ENCODE measurements at regions not wholly inside any gene's neighbourhood (a gene's known extent, or its start where the extent isn't known, plus 50 kb on each side); places are given as distances from the start of the nearest gene placed in this dataset.

GRCh38 chr4:14883166-14883565 lies 119.1 kb upstream of the CPEB2 start:
- no peaks in the 10 kb centered on the region for H3K79me2 ChIP-seq (ENCODE audit: insufficient read depth, low read length)
- no peak overlapping the region for H2AFZ ChIP-seq (ENCODE audit: low read length)
- peaks cover 7% of the 10 kb centered on the region for H3K4me1 ChIP-seq (ENCODE audit: insufficient read depth, low read length)
- H3K4me3 ChIP-seq (ENCODE audit: insufficient read depth, low read length), result no peak overlapping the region
- H3K9me3 ChIP-seq (ENCODE audit: low read depth, low read length), result no peaks in the 10 kb centered on the region
- DNase-seq (ENCODE audit: insufficient read length, low spot score, missing footprints), result no peak
- H3K27me3 ChIP-seq (ENCODE audit: insufficient read depth, low read length), result peaks cover 6% of the 10 kb centered on the region
- no peak overlapping the region for H3K4me2 ChIP-seq (ENCODE audit: insufficient read depth, low read length)
- no peaks in the 10 kb centered on the region for H4K20me1 ChIP-seq (ENCODE audit: insufficient read depth, low read length)
- no peaks in the 10 kb centered on the region for H3K36me3 ChIP-seq (ENCODE audit: insufficient read depth, low read length)
- H3K27ac ChIP-seq (ENCODE audit: low read depth, low read length), result no peak overlapping the region
- TF ChIP-seq, protein P1, sequence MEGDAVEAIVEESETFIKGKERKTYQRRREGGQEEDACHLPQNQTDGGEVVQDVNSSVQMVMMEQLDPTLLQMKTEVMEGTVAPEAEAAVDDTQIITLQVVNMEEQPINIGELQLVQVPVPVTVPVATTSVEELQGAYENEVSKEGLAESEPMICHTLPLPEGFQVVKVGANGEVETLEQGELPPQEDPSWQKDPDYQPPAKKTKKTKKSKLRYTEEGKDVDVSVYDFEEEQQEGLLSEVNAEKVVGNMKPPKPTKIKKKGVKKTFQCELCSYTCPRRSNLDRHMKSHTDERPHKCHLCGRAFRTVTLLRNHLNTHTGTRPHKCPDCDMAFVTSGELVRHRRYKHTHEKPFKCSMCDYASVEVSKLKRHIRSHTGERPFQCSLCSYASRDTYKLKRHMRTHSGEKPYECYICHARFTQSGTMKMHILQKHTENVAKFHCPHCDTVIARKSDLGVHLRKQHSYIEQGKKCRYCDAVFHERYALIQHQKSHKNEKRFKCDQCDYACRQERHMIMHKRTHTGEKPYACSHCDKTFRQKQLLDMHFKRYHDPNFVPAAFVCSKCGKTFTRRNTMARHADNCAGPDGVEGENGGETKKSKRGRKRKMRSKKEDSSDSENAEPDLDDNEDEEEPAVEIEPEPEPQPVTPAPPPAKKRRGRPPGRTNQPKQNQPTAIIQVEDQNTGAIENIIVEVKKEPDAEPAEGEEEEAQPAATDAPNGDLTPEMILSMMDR (IDR thresholded peaks at IDR 0.05; ENCODE audit: extremely low read depth, low read depth, low read length), result no peak

DNA sequence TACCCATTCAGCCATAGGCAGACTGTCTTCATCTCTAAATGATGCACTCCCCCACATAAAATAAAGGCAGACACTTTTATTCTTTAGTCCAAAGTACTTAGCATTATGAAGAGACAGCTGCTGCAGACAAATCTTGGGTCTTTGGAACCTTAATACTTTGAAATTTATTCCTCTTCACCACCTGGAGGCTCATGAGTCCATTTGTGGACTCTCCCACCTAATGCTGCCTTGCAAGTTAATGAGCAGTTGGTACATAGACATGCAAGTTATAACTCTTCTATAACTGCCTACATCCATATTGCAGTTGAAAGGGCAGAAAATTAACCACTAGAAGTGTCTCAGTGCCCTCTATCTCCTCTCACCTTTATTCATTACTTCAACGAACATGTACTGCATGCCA lies 118.6 kb upstream of the CPEB2 start:
- no peak overlapping the region for H2AFZ ChIP-seq (ENCODE audit: low read length)
- H3K36me3 ChIP-seq (ENCODE audit: insufficient read depth, low read length), result no peaks in the 10 kb centered on the region
- peaks cover 7% of the 10 kb centered on the region for H3K4me1 ChIP-seq (ENCODE audit: insufficient read depth, low read length)
- H3K4me2 ChIP-seq (ENCODE audit: insufficient read depth, low read length), result no peak overlapping the region
- no peak overlapping the region for H3K27ac ChIP-seq (ENCODE audit: low read depth, low read length)
- TF ChIP-seq, protein P1 (IDR thresholded peaks at IDR 0.05; ENCODE audit: extremely low read depth, low read depth, low read length), result no peak
- H3K9me3 ChIP-seq (ENCODE audit: low read depth, low read length), result no peaks in the 10 kb centered on the region
- H3K27me3 ChIP-seq (ENCODE audit: insufficient read depth, low read length), result peaks cover 6% of the 10 kb centered on the region
- no peak for DNase-seq (ENCODE audit: insufficient read length, low spot score, missing footprints)
- H3K79me2 ChIP-seq (ENCODE audit: insufficient read depth, low read length), result no peaks in the 10 kb centered on the region
- no peaks in the 10 kb centered on the region for H4K20me1 ChIP-seq (ENCODE audit: insufficient read depth, low read length)
- no peak overlapping the region for H3K4me3 ChIP-seq (ENCODE audit: insufficient read depth, low read length)

DNA sequence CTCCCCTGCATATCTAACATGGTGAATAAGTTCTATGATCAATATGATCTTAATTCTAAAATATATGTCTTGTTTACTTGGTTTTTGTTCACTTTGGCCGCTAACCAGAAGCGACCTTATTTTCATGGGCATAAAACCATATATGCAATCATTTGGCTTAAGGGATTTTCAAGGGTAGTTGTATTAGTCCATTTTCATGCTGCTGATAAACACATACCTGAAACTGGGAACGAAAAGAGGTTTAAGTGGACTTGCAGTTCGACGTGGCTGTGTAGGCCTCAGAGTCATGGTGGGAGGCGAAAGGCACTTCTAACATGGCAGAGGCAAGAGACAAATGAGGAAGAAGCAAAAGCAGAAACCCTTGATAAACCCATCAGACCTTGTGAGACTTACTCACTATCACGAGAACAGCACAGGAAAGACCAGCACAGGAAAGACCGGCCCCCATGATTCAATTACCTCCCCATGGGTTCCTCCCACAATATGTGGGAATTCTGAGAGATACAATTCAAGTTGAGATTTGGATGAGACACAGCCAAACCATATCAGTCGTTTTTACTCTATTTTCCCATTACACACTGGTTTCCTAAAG lies 114.3 kb upstream of the CPEB2 start:
- DNase-seq (ENCODE audit: insufficient read length, low spot score, missing footprints), result no peak
- Histone ChIP-seq H3K27ac (ENCODE audit: low read depth, low read length) (no peak overlapping the region), H3K9me3 (ENCODE audit: low read depth, low read length) (no peaks in the 10 kb centered on the region), H3K4me3 (ENCODE audit: insufficient read depth, low read length) (no peak overlapping the region), H3K4me1 (ENCODE audit: insufficient read depth, low read length) (no peaks in the 10 kb centered on the region), H3K36me3 (ENCODE audit: insufficient read depth, low read length) (no peaks in the 10 kb centered on the region), H2AFZ (ENCODE audit: low read length) (no peak overlapping the region), H3K4me2 (ENCODE audit: insufficient read depth, low read length) (no peak overlapping the region), H4K20me1 (ENCODE audit: insufficient read depth, low read length) (no peaks in the 10 kb centered on the region), H3K79me2 (ENCODE audit: insufficient read depth, low read length) (no peaks in the 10 kb centered on the region), H3K27me3 (ENCODE audit: insufficient read depth, low read length) (no peaks in the 10 kb centered on the region)
- TF ChIP-seq, protein P1 (IDR thresholded peaks at IDR 0.05; ENCODE audit: extremely low read depth, low read depth, low read length), result no peak

DNA sequence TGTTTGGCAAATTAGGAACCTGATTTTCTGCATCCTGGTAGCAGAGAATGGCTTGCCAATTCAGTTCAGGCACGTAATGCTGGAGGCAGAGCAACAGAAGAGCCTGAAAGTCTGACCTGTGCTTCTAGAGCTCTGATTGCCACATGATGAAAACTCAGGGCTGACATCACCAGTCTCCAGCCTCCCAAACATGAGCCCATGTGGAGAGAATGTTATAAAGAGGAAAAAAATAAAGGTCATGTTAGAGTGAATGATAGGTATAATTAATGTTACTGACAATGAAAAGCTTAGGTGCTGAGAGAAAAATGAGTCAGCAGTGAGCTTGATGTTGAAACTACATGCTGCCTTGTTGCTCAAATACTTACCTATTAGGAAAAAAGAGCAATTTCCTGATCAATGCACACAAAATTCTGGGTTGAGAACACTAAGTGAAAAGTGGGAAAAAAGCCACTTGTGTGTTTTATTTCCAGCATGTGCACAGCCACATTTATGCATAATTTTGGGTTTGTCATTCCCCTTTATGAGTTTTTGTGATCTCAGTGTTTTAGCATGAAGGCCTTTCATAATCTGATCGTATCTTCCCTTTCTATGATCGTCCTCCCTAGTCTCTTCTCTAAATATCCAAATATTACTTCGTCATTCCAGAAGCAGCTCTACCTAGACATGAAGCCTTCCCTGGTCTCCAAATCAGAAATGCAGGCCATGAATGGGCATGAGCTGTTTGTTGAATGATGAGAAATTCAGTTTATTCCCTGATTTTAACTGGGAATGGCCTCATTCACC lies 113.3 kb upstream of the CPEB2 start:
- H3K27ac ChIP-seq (ENCODE audit: low read depth, low read length), result no peak overlapping the region
- no peaks in the 10 kb centered on the region for H3K79me2 ChIP-seq (ENCODE audit: insufficient read depth, low read length)
- TF ChIP-seq, protein P1 (IDR thresholded peaks at IDR 0.05; ENCODE audit: extremely low read depth, low read depth, low read length), result no peak
- H3K4me1 ChIP-seq (ENCODE audit: insufficient read depth, low read length), result no peaks in the 10 kb centered on the region
- H2AFZ ChIP-seq (ENCODE audit: low read length), result no peak overlapping the region
- DNase-seq (ENCODE audit: insufficient read length, low spot score, missing footprints), result no peak
- no peaks in the 10 kb centered on the region for H3K9me3 ChIP-seq (ENCODE audit: low read depth, low read length)
- H3K36me3 ChIP-seq (ENCODE audit: insufficient read depth, low read length), result no peaks in the 10 kb centered on the region
- no peaks in the 10 kb centered on the region for H4K20me1 ChIP-seq (ENCODE audit: insufficient read depth, low read length)
- H3K27me3 ChIP-seq (ENCODE audit: insufficient read depth, low read length), result no peaks in the 10 kb centered on the region
- H3K4me2 ChIP-seq (ENCODE audit: insufficient read depth, low read length), result no peak overlapping the region
- H3K4me3 ChIP-seq (ENCODE audit: insufficient read depth, low read length), result no peak overlapping the region
